C4-2B (cell line): ENCODE measurements at regions not wholly inside any gene's neighbourhood (a gene's known extent, or its start where the extent isn't known, plus 50 kb on each side); places are given as distances from the start of the nearest gene placed in this dataset.

Experiments
- H3K27ac ChIP-seq: fragments of 450-650 bp; 2 replicates; pipeline ENCODE4 v1.5.1; 2017
- ZFX ChIP-seq: fragments of 450-650 bp; IDR thresholded peaks from 2 replicates; pipeline ENCODE4 v1.6.1; 2017
- TF ChIP-seq, protein P1 (sequence below): fragments of 450-650 bp; conservative IDR thresholded peaks from 2 replicates; pipeline ENCODE4 v1.5.1; 2017; ENCODE audit warnings: mild to moderate bottlenecking

DNA sequence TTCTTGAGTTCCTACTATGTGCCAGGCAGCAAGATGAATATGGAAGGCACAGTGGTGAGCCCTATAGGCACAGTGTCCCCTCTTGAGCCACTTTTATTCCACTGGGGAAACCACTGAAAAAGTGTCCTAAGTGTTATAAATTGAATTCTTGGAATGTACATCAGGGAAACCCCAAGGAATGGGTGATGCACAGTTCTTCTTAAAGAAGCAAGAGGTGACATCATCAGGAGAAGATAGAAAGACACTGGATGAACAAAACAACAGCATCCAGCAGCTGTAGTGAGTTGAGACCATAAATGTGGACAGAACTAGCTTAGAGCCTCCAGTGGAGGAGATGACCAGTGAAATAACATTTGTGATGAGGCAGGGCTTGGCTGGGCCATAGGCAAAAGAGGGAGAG lies 199.2 kb upstream of the ANKRD55 start:
- TF ChIP-seq, protein P1, sequence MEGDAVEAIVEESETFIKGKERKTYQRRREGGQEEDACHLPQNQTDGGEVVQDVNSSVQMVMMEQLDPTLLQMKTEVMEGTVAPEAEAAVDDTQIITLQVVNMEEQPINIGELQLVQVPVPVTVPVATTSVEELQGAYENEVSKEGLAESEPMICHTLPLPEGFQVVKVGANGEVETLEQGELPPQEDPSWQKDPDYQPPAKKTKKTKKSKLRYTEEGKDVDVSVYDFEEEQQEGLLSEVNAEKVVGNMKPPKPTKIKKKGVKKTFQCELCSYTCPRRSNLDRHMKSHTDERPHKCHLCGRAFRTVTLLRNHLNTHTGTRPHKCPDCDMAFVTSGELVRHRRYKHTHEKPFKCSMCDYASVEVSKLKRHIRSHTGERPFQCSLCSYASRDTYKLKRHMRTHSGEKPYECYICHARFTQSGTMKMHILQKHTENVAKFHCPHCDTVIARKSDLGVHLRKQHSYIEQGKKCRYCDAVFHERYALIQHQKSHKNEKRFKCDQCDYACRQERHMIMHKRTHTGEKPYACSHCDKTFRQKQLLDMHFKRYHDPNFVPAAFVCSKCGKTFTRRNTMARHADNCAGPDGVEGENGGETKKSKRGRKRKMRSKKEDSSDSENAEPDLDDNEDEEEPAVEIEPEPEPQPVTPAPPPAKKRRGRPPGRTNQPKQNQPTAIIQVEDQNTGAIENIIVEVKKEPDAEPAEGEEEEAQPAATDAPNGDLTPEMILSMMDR = no peak
- TF ChIP-seq ZFX = no peak

DNA sequence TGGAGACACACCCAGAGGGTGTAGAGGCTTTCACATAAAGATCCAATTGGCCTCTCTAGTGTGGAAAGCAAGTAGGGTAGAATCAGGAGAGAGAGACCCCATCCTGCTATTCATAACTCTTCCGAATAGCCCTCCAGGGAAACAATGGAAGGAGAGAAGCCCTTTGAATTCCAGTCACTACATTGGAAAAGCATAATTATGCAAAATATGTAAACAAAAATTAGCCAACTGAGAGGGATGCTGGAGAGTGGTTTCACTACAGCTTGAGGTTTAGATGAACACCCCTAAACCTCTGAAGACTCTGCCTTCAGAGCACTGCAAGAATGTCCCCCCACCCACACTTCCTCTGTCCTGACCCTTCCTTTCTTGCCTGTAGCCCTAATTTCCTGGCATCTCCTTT lies 197.3 kb upstream of the ANKRD55 start:
- H3K27ac ChIP-seq = no peak overlapping the region
- no peak for TF ChIP-seq ZFX
- TF ChIP-seq, protein P1 = no peak

More for the DNA sequence above, 199.2 kb upstream of the ANKRD55 start:
- H3K27ac ChIP-seq = no peak overlapping the region

DNA sequence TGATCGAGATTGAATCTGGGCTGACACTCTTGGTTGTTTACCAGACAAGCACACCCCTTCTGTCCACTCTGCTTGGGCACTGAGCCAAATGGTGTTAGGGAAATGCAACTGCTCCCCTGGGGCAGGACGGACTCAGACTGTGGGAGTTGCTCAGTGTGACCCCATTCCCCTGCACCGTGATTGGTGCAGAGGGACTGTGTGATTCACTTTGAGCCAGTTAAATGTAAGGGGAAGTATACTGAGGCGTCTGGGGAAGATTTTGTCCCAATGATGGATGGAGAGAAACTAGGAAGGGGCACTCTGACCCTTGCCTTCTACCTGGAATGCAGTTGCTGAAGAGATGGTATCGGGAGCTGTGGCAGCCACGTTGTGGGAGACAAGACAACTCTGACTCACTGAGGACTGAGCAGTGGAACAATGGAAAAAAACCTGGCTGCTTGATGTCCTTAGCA lies 196.0 kb upstream of the ANKRD55 start:
- TF ChIP-seq, protein P1 = no peak
- no peak for TF ChIP-seq ZFX
- no peak overlapping the region for H3K27ac ChIP-seq

DNA sequence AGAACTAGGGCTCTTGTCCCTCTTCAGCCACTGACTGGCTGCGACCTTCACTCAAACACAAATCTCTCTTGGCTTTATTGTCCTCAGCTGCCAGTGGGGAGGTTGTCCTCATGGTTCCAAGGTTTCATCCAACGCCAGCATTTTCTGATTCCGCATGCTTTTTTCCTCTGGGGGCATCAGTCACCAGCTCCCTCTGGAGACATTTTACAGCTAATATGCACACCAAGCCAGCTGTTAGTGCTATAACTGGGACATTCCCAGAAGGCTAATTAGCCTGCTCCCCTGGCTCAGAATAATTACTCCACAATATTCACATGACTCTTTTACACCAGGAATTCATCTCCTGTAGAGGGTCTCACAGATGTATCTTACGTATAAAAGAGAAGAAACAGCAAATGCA lies 193.6 kb upstream of the ANKRD55 start:
- H3K27ac ChIP-seq = no peak overlapping the region
- no peak for TF ChIP-seq ZFX
- TF ChIP-seq, protein P1 = no peak

DNA sequence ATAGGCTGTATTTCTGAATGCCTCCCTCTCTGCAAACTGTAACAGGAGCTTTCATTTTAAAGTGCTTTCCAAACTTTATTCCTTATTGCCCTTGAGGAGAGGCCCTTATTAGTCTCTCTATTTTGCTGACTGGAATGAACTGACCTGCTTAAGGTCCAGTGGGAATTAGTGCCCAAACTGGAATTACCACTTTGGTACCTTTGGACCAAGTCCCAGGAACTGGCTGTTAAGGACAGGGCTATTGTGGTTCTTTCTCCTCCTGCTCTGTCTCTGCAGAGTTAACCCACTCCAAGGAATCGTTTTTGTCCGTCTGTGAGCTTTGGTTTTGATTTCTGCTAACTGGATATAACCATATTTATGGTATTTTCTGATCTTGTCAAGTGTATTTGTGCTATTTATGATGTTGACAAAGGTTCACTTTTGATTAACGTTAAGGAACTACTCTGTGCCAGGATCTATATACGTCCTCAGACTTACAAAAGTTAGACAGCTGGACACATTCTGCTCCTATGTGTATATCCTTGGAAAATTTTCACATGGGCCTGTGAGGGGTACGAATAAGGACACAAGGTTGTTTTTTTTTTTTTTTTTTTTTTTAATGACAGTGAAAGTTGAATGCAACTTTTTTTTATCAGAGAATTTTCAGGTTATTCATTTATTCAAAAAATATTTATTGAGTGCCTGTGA lies 189.1 kb upstream of the ANKRD55 start:
- H3K27ac ChIP-seq = peak overlapping the region; percentile 29; the same call in 1 of the 2 replicates
- TF ChIP-seq ZFX = no peak
- TF ChIP-seq, protein P1 = no peak

DNA sequence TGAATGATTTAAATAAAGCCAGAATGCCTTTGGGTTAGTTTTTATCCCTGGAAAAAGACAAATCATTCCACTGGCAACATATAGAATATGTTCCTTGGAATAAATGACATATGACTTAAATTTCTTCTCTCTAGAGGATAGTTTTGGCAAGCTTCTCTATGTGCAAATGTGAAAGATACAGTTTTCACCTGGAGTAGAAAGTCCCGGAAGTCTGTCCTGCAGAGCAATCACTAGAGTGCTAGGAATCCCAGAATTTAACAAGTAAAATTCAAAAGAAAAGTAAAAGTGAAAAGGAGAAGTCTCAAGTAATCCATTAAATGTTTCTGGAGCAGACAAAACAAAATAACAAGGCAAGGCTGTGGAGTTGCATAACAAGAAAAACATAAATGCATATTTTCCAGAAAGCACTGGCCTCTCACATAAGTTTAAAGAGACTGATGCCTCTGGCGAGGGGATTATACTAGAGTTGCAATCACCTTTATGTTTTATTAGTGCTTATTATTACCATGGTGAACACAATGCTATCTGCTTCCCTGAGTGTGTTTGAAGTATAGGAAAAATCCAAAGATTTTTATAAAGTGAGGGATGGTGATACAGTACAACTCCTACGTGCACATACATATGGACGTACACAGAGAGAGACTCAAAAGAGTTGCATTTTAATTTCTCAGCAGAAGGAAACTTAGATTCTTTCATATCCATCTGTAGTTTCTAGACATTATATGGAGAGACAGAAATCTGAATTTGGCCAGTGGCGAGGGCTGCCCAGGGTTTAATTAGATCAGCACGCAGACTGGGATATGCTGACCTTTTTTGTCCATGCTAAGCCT lies 188.3 kb upstream of the ANKRD55 start:
- peak overlapping the region; percentile 29; the same call in 1 of the 2 replicates for H3K27ac ChIP-seq
- TF ChIP-seq, protein P1 = no peak
- TF ChIP-seq ZFX = no peak

DNA sequence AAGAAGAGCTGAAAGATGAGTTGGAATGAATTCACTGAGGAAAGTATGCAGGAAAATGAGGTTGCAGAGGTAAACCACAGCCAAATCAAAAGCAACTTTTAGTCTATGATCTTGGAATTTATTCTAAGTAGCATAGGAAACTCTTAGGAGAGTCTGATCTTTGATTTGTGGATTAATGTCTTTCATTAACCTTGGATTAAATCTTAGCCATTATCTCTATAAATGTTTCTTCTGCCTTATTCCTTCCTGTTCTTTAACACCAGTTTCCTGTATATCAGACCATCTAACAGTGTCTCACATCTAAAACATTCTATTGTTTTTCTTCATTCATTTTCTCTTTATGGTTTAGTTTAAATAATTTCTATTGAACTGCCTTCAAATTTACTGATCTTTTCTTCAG lies 187.2 kb upstream of the ANKRD55 start:
- no peak for TF ChIP-seq ZFX
- TF ChIP-seq, protein P1 = no peak
- H3K27ac ChIP-seq = no peak overlapping the region
